CD14-positive monocyte (primary cell): ENCODE measurements at regions not wholly inside any gene's neighbourhood (a gene's known extent, or its start where the extent isn't known, plus 50 kb on each side); places are given as distances from the start of the nearest gene placed in this dataset.

Experiments used
- DNase-seq, 3 donors: peaks; one replicate each; pipeline ENCODE4 v3.0.0-alpha.2; 2011 to 2022
- H2AFZ ChIP-seq: 2 replicates; pipeline ENCODE4 v1.6.0; 2012; ENCODE audit warnings: mild to moderate bottlenecking, low read depth, low read length, inconsistent platforms; ENCODE audit not compliant: insufficient read depth, poor library complexity, severe bottlenecking
- H3K27ac ChIP-seq, 2 donors: 1 replicate in 1 of 2; 2 replicates in 1 of 2; pipeline ENCODE4 v1.5.1; 2012 to 2013; ENCODE audit warnings: low read length in 2 of 2, control low read depth in 1 of 2, inconsistent platforms in 1 of 2, low read depth in 1 of 2, mild to moderate bottlenecking in 1 of 2
- H3K27me3 ChIP-seq, 2 donors: one replicate each; pipeline versions ENCODE4 v1.6.0 to v1.6.1; 2011 to 2013; ENCODE audit warnings: low read length in 2 of 2; ENCODE audit not compliant: control insufficient read depth in 2 of 2, insufficient read depth in 2 of 2
- H3K36me3 ChIP-seq, 2 donors: replicated peaks in 1 of 2; 1 replicate in 1 of 2; 2 replicates in 1 of 2; pipeline versions ENCODE4 v1.5.1 to v1.6.1; 2012 to 2013; ENCODE audit warnings: low read length in 2 of 2, control low read depth in 1 of 2, inconsistent platforms in 1 of 2, mild to moderate bottlenecking in 1 of 2; ENCODE audit not compliant: insufficient read depth in 2 of 2, control insufficient read depth in 1 of 2
- H3K4me1 ChIP-seq, 2 donors: 1 replicate in 1 of 2; 2 replicates in 1 of 2; pipeline versions ENCODE4 v1.5.1 to v1.6.1; 2012 to 2013; ENCODE audit warnings: low read length in 2 of 2, control low read depth in 1 of 2, inconsistent platforms in 1 of 2, mild to moderate bottlenecking in 1 of 2, moderate library complexity in 1 of 2; ENCODE audit not compliant: insufficient read depth in 2 of 2, control insufficient read depth in 1 of 2
- H3K4me2 ChIP-seq: replicated peaks from 2 replicates; pipeline ENCODE3; 2012; ENCODE audit warnings: low read length, moderate library complexity, mild to moderate bottlenecking; ENCODE audit not compliant: poor library complexity, severe bottlenecking; ENCODE audit errors: extremely low read depth
- H3K4me3 ChIP-seq, 3 experiments: fragments of 200-600 bp in 1 of 3; sonication (generic) in 1 of 3; replicated peaks in 1 of 3; 1 replicate in 2 of 3; 2 replicates in 1 of 3; pipeline ENCODE4 v1.5.1; 2011 to 2013; ENCODE audit warnings: low read length in 3 of 3, mild to moderate bottlenecking in 3 of 3, control low read depth in 2 of 3, low read depth in 2 of 3, inconsistent platforms in 1 of 3, moderate library complexity in 1 of 3
- H3K79me2 ChIP-seq: 2 replicates; pipeline ENCODE4 v1.6.0; 2012; ENCODE audit warnings: mild to moderate bottlenecking, control low read depth, inconsistent platforms, low read length, moderate library complexity; ENCODE audit not compliant: insufficient read depth
- H3K9ac ChIP-seq: 2 replicates; pipeline ENCODE4 v1.6.0; 2017; ENCODE audit warnings: low read length, mild to moderate bottlenecking; ENCODE audit not compliant: insufficient read depth, poor library complexity, severe bottlenecking
- H3K9me3 ChIP-seq, 2 donors: replicated peaks in 1 of 2; 1 replicate in 1 of 2; 2 replicates in 1 of 2; pipeline versions ENCODE4 v1.5.1 to v1.6.1; 2012 to 2013; ENCODE audit warnings: low read length in 2 of 2, control low read depth in 1 of 2; ENCODE audit not compliant: control insufficient read depth in 1 of 2, insufficient read depth in 1 of 2
- H4K20me1 ChIP-seq: 2 replicates; pipeline ENCODE4 v1.6.0; 2012; ENCODE audit warnings: mild to moderate bottlenecking, low read length, control low read depth, moderate library complexity; ENCODE audit not compliant: insufficient read depth
- H3K27ac Mint-ChIP-seq, 7 donors: one replicate each; pipeline ENCODE4 v1.8.0; 2020; ENCODE audit warnings: mild to moderate bottlenecking in 7 of 7, mixed read lengths in 7 of 7, moderate library complexity in 6 of 7, inconsistent platforms in 2 of 7
- H3K27me3 Mint-ChIP-seq, 3 donors: one replicate each; pipeline ENCODE4 v1.8.0; 2021 to 2022; ENCODE audit warnings: low read depth in 3 of 3, mild to moderate bottlenecking in 3 of 3, mixed read lengths in 3 of 3, moderate library complexity in 3 of 3, inconsistent platforms in 1 of 3
- H3K36me3 Mint-ChIP-seq, 2 donors: one replicate each; pipeline ENCODE4 v1.8.0; 2020; ENCODE audit warnings: mixed read lengths in 2 of 2, inconsistent platforms in 1 of 2, mild to moderate bottlenecking in 1 of 2
- H3K4me1 Mint-ChIP-seq: one replicate; pipeline ENCODE4 v1.8.0; 2020; ENCODE audit warnings: mild to moderate bottlenecking, mixed read lengths
- H3K4me3 Mint-ChIP-seq, 2 donors: one replicate each; pipeline ENCODE4 v1.8.0; 2020; ENCODE audit warnings: mild to moderate bottlenecking in 2 of 2, mixed read lengths in 2 of 2, moderate library complexity in 1 of 2
- H3K9me3 Mint-ChIP-seq, 7 donors: one replicate each; pipeline ENCODE4 v1.8.0; 2020 to 2022; ENCODE audit warnings: mixed read lengths in 7 of 7, mild to moderate bottlenecking in 6 of 7, moderate library complexity in 6 of 7, inconsistent platforms in 2 of 7
- WGBS: methylation state at CpG from one replicate; pipeline ENCODE4 v1.1.5; 2013; ENCODE audit warnings: missing lambda C conversion rate; ENCODE audit not compliant: insufficient coverage; 5-methylcytosine and 5-hydroxymethylcytosine counted together
- intact Hi-C, 2 donors: fragments of 100-400 bp; cut with micrococcal nuclease; formaldehyde crosslinking; loops; one replicate each; pipeline versions ENCODE4 v1.15.0 to v1.15.1; 2023
- TF ChIP-seq, protein P1 (sequence below): fragments of 200-600 bp; IDR thresholded peaks from one replicate; pipeline ENCODE4 v1.8.0; 2022; ENCODE audit warnings: antibody characterized with exemption, mild to moderate bottlenecking

GRCh38 chr17:62888148-62888547 is 77.9 kb upstream of the TANC2 start:
- Mint-ChIP-seq H3K27ac (no peak overlapping the region), H3K4me1 (peaks cover 34% of the 10 kb centered on the region), H3K27me3 (peaks cover 0 to 2% (median 0%) of the 10 kb centered on the region in 3 donors), H3K4me3 (no peak overlapping the region), H3K36me3 (no peaks in the 10 kb centered on the region), H3K9me3 (peaks cover 0 to 6% (median 3%) of the 10 kb centered on the region in 7 donors)
- intact Hi-C loops, result loop anchor here in 1 of 2 donors (10.0 kb wide), 1 partner anchor 77 kb away; the partner anchor contains the start of gene TANC2
- Histone ChIP-seq H3K79me2 (no peaks in the 10 kb centered on the region), H3K36me3 (no peaks in the 10 kb centered on the region), H3K4me2 (no peak overlapping the region), H3K27ac (no peak overlapping the region), H4K20me1 (no peaks in the 10 kb centered on the region), H3K4me1 (peaks cover 38 to 41% of the 10 kb centered on the region in 2 donors), H2AFZ (no peak overlapping the region), H3K9me3 (peaks cover 0 to 5% of the 10 kb centered on the region in 2 donors), H3K4me3 (no peak overlapping the region), H3K9ac (no peak overlapping the region), H3K27me3 (no peaks in the 10 kb centered on the region)
- TF ChIP-seq, protein P1, sequence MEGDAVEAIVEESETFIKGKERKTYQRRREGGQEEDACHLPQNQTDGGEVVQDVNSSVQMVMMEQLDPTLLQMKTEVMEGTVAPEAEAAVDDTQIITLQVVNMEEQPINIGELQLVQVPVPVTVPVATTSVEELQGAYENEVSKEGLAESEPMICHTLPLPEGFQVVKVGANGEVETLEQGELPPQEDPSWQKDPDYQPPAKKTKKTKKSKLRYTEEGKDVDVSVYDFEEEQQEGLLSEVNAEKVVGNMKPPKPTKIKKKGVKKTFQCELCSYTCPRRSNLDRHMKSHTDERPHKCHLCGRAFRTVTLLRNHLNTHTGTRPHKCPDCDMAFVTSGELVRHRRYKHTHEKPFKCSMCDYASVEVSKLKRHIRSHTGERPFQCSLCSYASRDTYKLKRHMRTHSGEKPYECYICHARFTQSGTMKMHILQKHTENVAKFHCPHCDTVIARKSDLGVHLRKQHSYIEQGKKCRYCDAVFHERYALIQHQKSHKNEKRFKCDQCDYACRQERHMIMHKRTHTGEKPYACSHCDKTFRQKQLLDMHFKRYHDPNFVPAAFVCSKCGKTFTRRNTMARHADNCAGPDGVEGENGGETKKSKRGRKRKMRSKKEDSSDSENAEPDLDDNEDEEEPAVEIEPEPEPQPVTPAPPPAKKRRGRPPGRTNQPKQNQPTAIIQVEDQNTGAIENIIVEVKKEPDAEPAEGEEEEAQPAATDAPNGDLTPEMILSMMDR, result no peak
- DNase-seq, result no peak

DNA sequence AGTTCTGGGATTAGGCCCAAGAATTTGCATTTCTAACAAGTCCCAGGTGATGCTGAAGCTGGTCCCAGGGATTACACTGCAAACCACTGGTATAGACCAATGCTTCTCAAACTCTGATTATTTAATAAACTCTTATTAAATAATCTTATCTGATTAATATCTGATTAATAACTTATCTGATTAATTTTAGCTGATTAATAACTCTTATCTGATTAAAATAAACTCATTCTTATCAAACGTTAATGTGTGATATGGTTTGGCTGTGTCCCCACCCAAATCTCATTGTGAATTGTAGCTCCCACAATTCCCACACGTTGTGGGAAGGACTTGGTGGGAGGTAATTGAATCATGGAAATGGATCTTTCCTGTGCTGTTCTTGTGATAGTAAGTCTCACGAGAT is 78.6 kb upstream of the TANC2 start:
- intact Hi-C loops, result loop anchor here in 1 of 2 donors (10.0 kb wide), 1 partner anchor 77 kb away; the partner anchor contains the start of gene TANC2
- Histone ChIP-seq H4K20me1 (no peaks in the 10 kb centered on the region), H3K36me3 (no peaks in the 10 kb centered on the region), H3K4me1 (peaks cover 38 to 41% of the 10 kb centered on the region in 2 donors), H3K4me3 (no peak overlapping the region), H3K27ac (no peak overlapping the region), H3K9me3 (peaks cover 0 to 5% of the 10 kb centered on the region in 2 donors), H3K27me3 (no peaks in the 10 kb centered on the region), H3K4me2 (no peak overlapping the region), H2AFZ (no peak overlapping the region), H3K79me2 (no peaks in the 10 kb centered on the region), H3K9ac (no peak overlapping the region)
- Mint-ChIP-seq H3K36me3 (no peaks in the 10 kb centered on the region), H3K4me3 (no peak overlapping the region), H3K4me1 (peaks cover 34% of the 10 kb centered on the region), H3K27ac (no peak overlapping the region), H3K9me3 (peaks cover 0 to 6% (median 3%) of the 10 kb centered on the region in 7 donors), H3K27me3 (peaks cover 0 to 2% (median 0%) of the 10 kb centered on the region in 3 donors)
- WGBS, result 100% methylated on average over 1 of the region's 3 CpGs
- TF ChIP-seq, protein P1, result no peak
- DNase-seq, result no peak
